Activated CD4-positive, alpha-beta memory T cell treated with anti-CD3 and anti-CD28 coated beads for 36 hours (primary cell): ENCODE measurements at regions not wholly inside any gene's neighbourhood (a gene's known extent, or its start where the extent isn't known, plus 50 kb on each side); places are given as distances from the start of the nearest gene placed in this dataset.

Experiments used
- CTCF ChIA-PET: fragments of 350-600 bp; sonication (Branson Sonifier 250); formaldehyde crosslinking; loops from one replicate; lab custom pipeline; 2021; ENCODE audit warnings: antibody characterized with exemption, inconsistent platforms; lab: Charles Lee
- POLR2A ChIA-PET: fragments of 350-600 bp; sonication (Branson Sonifier 250); formaldehyde crosslinking; loops from one replicate; lab custom pipeline; 2021; ENCODE audit warnings: antibody characterized with exemption; lab: Charles Lee
- DNase-seq: peaks from one replicate; pipeline ENCODE4 v3.0.0-alpha.2; 2020
- H3K27ac Mint-ChIP-seq: one replicate; pipeline ENCODE4 v1.8.0; 2021; ENCODE audit warnings: mixed read lengths
- H3K27me3 Mint-ChIP-seq: one replicate; pipeline ENCODE4 v1.8.0; 2021; ENCODE audit warnings: mixed read lengths
- H3K36me3 Mint-ChIP-seq: one replicate; pipeline ENCODE4 v1.8.0; 2021; ENCODE audit warnings: mixed read lengths
- H3K4me1 Mint-ChIP-seq: one replicate; pipeline ENCODE4 v1.8.0; 2021; ENCODE audit warnings: low read depth, mixed read lengths
- H3K4me3 Mint-ChIP-seq: one replicate; pipeline ENCODE4 v1.8.0; 2021; ENCODE audit warnings: mild to moderate bottlenecking, mixed read lengths
- H3K9me3 Mint-ChIP-seq: one replicate; pipeline ENCODE4 v1.8.0; 2021; ENCODE audit warnings: mixed read lengths
- intact Hi-C: fragments of 100-400 bp; cut with micrococcal nuclease; formaldehyde crosslinking; loops from one replicate; pipeline ENCODE4 v1.15.1; 2023

- Mint-ChIP-seq H3K27ac (no peak overlapping the region), H3K36me3 (no peaks in the 10 kb centered on the region), H3K27me3 (no peaks in the 10 kb centered on the region), H3K9me3 (no peaks in the 10 kb centered on the region), H3K4me1 (no peaks in the 10 kb centered on the region), H3K4me3 (no peak overlapping the region)
- no peak for DNase-seq
- CTCF ChIA-PET, result no interaction called here
- POLR2A ChIA-PET, result no interaction called here
- intact Hi-C loops, result no loop called here
Measured at GRCh38 chr9:118336250-118336942, 632.2 kb downstream of the TLR4 start.

DNA sequence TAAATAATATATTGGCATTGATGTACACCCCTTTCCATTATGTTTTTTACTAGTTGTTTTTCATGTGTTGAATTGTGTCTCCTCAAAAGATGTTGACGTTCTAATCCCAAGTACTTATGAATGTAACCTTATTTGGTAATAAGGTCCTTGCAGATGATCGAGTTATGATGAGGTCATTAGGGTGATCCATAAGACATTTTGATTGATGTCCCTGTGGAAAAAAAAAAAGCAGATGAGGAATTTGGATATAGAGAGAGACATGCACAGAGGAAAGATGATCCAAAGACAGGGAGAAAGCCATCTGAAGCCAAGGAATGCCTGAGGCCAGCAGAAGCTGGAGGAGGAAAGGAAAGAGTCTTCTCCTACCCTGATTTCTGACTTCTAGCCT, 632.7 kb downstream of the TLR4 start:
- Mint-ChIP-seq H3K4me3 (no peak overlapping the region), H3K9me3 (no peaks in the 10 kb centered on the region), H3K4me1 (no peaks in the 10 kb centered on the region), H3K36me3 (no peaks in the 10 kb centered on the region), H3K27ac (no peak overlapping the region), H3K27me3 (no peaks in the 10 kb centered on the region)
- POLR2A ChIA-PET, result no interaction called here
- no peak for DNase-seq
- CTCF ChIA-PET, result no interaction called here
- intact Hi-C loops, result no loop called here

DNA sequence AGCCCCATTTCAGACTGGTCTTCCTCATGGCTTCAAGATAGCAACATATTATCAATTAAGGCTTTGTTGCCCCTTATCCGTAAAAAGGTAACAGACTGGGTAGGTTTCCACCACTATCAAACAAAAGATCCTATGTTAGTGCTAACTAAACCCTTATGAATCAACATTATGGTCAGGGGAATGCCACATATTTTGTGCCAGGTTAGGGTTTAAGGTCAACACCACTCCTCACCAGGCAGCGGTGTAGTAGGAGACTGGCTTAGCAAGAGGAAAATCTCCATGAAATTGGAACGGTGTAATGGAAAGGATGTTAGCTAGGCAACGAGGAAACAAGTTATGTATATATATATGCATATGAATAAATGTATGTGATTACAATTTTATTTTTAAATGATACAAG, 655.8 kb downstream of the TLR4 start:
- no peak for DNase-seq
- ChIA-PET POLR2A (no interaction called here), CTCF (no interaction called here)
- Mint-ChIP-seq H3K4me1 (no peaks in the 10 kb centered on the region), H3K27ac (no peak overlapping the region), H3K9me3 (peaks cover 7% of the 10 kb centered on the region), H3K27me3 (no peaks in the 10 kb centered on the region), H3K36me3 (no peaks in the 10 kb centered on the region), H3K4me3 (no peak overlapping the region)
- intact Hi-C loops, result no loop called here

GRCh38 chr9:118362123-118362522, 657.9 kb downstream of the TLR4 start:
- POLR2A ChIA-PET, result no interaction called here
- Mint-ChIP-seq H3K27ac (no peak overlapping the region), H3K9me3 (peaks cover 11% of the 10 kb centered on the region), H3K27me3 (no peaks in the 10 kb centered on the region), H3K4me3 (no peak overlapping the region), H3K4me1 (no peaks in the 10 kb centered on the region), H3K36me3 (no peaks in the 10 kb centered on the region)
- intact Hi-C loops, result no loop called here
- DNase-seq, result no peak
- CTCF ChIA-PET, result no interaction called here

DNA sequence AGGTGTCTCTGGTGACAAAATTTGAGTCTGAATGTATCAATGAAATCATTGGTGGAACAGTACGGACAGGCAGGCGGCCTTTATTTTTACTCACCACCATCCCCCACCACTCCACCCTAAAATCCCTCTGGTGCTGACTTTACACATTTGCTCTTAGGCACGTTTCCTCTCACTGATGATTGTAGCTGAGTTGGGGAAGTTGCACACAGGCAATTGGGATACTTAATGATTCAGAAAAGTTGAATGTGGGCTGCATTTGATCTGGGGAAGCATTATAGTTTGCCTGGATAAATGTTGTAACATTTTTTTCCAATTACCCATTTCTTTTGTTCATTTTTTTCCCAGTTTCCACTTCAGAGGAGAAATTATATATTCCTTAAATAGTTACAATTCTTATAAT, 658.4 kb downstream of the TLR4 start:
- no peak for DNase-seq
- H3K4me1 Mint-ChIP-seq, result no peaks in the 10 kb centered on the region
- peaks cover 11% of the 10 kb centered on the region for H3K9me3 Mint-ChIP-seq
- CTCF ChIA-PET, result no interaction called here
- intact Hi-C loops, result no loop called here
- no peak overlapping the region for H3K4me3 Mint-ChIP-seq
- no peaks in the 10 kb centered on the region for H3K27me3 Mint-ChIP-seq
- no peak overlapping the region for H3K27ac Mint-ChIP-seq
- POLR2A ChIA-PET, result no interaction called here
- H3K36me3 Mint-ChIP-seq, result no peaks in the 10 kb centered on the region

- H3K36me3 Mint-ChIP-seq, result no peaks in the 10 kb centered on the region
- peaks cover 11% of the 10 kb centered on the region for H3K9me3 Mint-ChIP-seq
- no peak overlapping the region for H3K4me3 Mint-ChIP-seq
- H3K27me3 Mint-ChIP-seq, result no peaks in the 10 kb centered on the region
- intact Hi-C loops, result no loop called here
- CTCF ChIA-PET, result no interaction called here
- POLR2A ChIA-PET, result no interaction called here
- no peak for DNase-seq
- no peak overlapping the region for H3K27ac Mint-ChIP-seq
- H3K4me1 Mint-ChIP-seq, result no peaks in the 10 kb centered on the region
Measured at GRCh38 chr9:118364266-118365106, 660.3 kb downstream of the TLR4 start.

DNA sequence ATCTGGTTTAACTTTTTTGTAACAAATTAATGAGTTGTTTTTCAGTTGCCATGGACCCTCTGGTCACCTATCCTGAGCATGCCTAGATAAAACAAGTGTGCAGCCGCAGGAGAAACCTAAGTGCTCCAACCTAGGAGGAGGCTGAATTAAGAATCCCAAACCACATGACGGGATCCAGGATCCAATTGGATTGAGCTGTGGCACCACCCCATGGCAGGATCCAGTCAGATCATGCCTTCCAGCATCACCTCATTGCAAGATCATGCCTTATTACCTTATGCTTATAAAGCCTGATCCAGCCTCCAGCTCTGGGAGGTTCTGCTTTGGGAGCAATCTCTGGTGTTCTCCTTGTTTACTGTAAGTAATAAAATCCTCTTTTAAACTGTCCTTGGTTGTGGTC, 662.0 kb downstream of the TLR4 start:
- H3K36me3 Mint-ChIP-seq, result no peaks in the 10 kb centered on the region
- POLR2A ChIA-PET, result no interaction called here
- no peak overlapping the region for H3K27ac Mint-ChIP-seq
- peaks cover 11% of the 10 kb centered on the region for H3K9me3 Mint-ChIP-seq
- H3K27me3 Mint-ChIP-seq, result no peaks in the 10 kb centered on the region
- intact Hi-C loops, result no loop called here
- H3K4me1 Mint-ChIP-seq, result no peaks in the 10 kb centered on the region
- no peak overlapping the region for H3K4me3 Mint-ChIP-seq
- DNase-seq, result no peak
- CTCF ChIA-PET, result no interaction called here

DNA sequence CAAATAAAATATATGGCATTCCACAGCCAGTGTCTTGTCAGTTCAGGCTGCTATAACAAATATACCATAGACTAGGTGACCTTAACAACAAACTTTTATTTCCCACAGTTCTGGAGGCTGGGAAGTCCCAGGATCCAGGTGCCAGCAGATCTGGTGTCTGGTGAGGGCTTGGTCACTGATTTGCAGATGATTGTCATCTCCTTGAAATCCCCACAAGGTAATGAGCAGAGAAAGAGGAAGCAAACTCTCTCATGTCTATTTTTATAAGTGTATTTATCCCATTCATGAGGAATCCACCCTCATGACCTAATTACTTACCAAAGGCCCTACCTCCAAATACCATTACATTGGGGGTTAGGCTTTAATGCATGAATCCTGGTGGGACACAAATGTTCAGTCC, 663.2 kb downstream of the TLR4 start:
- peaks cover 5% of the 10 kb centered on the region for H3K9me3 Mint-ChIP-seq
- ChIA-PET POLR2A (no interaction called here), CTCF (no interaction called here)
- H3K36me3 Mint-ChIP-seq, result no peaks in the 10 kb centered on the region
- DNase-seq, result no peak
- no peak overlapping the region for H3K4me3 Mint-ChIP-seq
- no peaks in the 10 kb centered on the region for H3K27me3 Mint-ChIP-seq
- no peaks in the 10 kb centered on the region for H3K4me1 Mint-ChIP-seq
- no peak overlapping the region for H3K27ac Mint-ChIP-seq
- intact Hi-C loops, result no loop called here

- ChIA-PET POLR2A (no interaction called here), CTCF (no interaction called here)
- no peak overlapping the region for H3K27ac Mint-ChIP-seq
- no peaks in the 10 kb centered on the region for H3K36me3 Mint-ChIP-seq
- H3K4me1 Mint-ChIP-seq, result no peaks in the 10 kb centered on the region
- no peaks in the 10 kb centered on the region for H3K27me3 Mint-ChIP-seq
- H3K4me3 Mint-ChIP-seq, result no peak overlapping the region
- intact Hi-C loops, result no loop called here
- DNase-seq, result no peak
- peaks cover 9% of the 10 kb centered on the region for H3K9me3 Mint-ChIP-seq
Measured at GRCh38 chr9:118384531-118385100, 680.4 kb downstream of the TLR4 start.

DNA sequence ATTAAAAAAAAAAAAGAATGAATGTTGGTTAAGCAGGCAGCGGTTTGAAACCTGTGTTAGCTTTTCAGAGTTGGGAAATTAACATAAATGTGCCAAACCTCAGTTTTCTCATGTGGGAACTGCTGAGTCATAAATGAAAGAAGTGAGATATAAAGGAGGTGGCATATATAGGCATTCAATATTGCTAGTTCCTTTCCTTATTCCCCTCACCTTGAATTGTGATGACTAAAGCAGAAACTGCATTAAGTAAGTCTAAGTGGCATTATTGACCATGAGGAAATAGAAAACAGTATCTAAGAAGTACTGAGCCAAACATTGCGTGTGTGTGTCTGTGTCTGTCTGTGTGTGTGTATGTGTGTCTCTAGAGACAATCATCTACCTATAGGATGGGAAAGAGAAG, 691.2 kb downstream of the TLR4 start:
- Mint-ChIP-seq H3K36me3 (no peaks in the 10 kb centered on the region), H3K27me3 (no peaks in the 10 kb centered on the region), H3K4me3 (no peak overlapping the region), H3K27ac (no peak overlapping the region), H3K4me1 (no peaks in the 10 kb centered on the region), H3K9me3 (no peaks in the 10 kb centered on the region)
- ChIA-PET CTCF (no interaction called here), POLR2A (no interaction called here)
- intact Hi-C loops, result no loop called here
- DNase-seq, result no peak

- H3K9me3 Mint-ChIP-seq, result no peaks in the 10 kb centered on the region
Measured at GRCh38 chr9:118401546-118401945, 697.3 kb downstream of the TLR4 start.

DNA sequence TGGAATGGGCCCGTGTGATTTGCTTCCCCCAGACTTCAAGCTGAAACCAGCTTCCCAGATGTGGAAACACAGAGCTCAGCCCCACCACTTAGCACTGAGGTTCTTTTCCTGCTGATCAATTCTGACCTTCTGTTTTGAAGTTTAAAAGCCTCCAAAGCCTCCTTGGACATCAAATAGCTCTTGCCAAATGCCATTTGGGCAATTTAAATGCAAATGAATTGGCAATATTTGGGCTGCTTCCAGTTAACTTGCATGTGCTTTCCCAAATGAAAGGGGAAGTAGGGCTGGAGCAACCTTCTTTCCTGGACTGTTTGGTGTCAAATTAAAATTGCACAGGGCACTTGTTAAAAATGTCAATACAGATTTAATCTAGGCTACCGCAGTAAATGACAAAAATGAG, 710.5 kb downstream of the TLR4 start:
- Mint-ChIP-seq H3K9me3 (no peaks in the 10 kb centered on the region), H3K4me3 (no peak overlapping the region), H3K36me3 (no peaks in the 10 kb centered on the region), H3K27me3 (no peaks in the 10 kb centered on the region), H3K4me1 (no peaks in the 10 kb centered on the region), H3K27ac (no peak overlapping the region)
- no peak for DNase-seq
- ChIA-PET CTCF (no interaction called here), POLR2A (no interaction called here)
- intact Hi-C loops, result no loop called here

More at GRCh38 chr9:118401546-118401945, 697.3 kb downstream of the TLR4 start:
- Mint-ChIP-seq H3K27ac (no peak overlapping the region), H3K4me1 (no peaks in the 10 kb centered on the region), H3K27me3 (no peaks in the 10 kb centered on the region), H3K36me3 (no peaks in the 10 kb centered on the region), H3K4me3 (no peak overlapping the region)
- DNase-seq, result no peak
- ChIA-PET CTCF (no interaction called here), POLR2A (no interaction called here)
- intact Hi-C loops, result no loop called here
